ENCODE measurements at regions not wholly inside any gene's neighbourhood (a gene's known extent, or its start where the extent isn't known, plus 50 kb on each side); places are given as distances from the start of the nearest gene placed in this dataset.
"Not testable (repeated sequence)": the region's sequence is repeated elsewhere in the genome, so short reads cannot be mapped to it uniquely, and the experiment has no call there.

- H3K4me3 ChIP-seq (ENCODE audit: low read length): no peak overlapping the region
- no peaks in the 10 kb centered on the region for H3K27me3 ChIP-seq (ENCODE audit: control insufficient read depth, insufficient read depth, low read length)
- H3K27ac ChIP-seq (ENCODE audit: low read length): no peak overlapping the region
- no peak for DNase-seq (ENCODE audit: low read depth, low spot score)
- no CpG with 5 or more reads among the region's 11 CpGs for WGBS (ENCODE audit: insufficient coverage, insufficient read length)
- H3K9me3 ChIP-seq (ENCODE audit: control insufficient read depth, insufficient read depth, low read length): no peaks in the 10 kb centered on the region
- H3K36me3 ChIP-seq (ENCODE audit: control insufficient read depth, insufficient read depth, low read length): no peaks in the 10 kb centered on the region
- no peaks in the 10 kb centered on the region; the same call in 1 of the 2 replicates for H3K4me1 ChIP-seq (ENCODE audit: control insufficient read depth, insufficient read depth, low read length)
Observed at GRCh38 chr2:236348279-236348678, 84.1 kb upstream of the ASB18 start.

GRCh38 chr2:236348976-236349375 is 84.8 kb upstream of the ASB18 start:
- no peak for DNase-seq (ENCODE audit: low read depth, low spot score)
- WGBS (ENCODE audit: insufficient coverage, insufficient read length): no CpG with 5 or more reads among the region's 6 CpGs
- Histone ChIP-seq H3K4me1 (ENCODE audit: control insufficient read depth, insufficient read depth, low read length) (no peaks in the 10 kb centered on the region; the same call in 1 of the 2 replicates), H3K27me3 (ENCODE audit: control insufficient read depth, insufficient read depth, low read length) (no peaks in the 10 kb centered on the region), H3K4me3 (ENCODE audit: low read length) (no peak overlapping the region), H3K27ac (ENCODE audit: low read length) (no peak overlapping the region), H3K36me3 (ENCODE audit: control insufficient read depth, insufficient read depth, low read length) (no peaks in the 10 kb centered on the region), H3K9me3 (ENCODE audit: control insufficient read depth, insufficient read depth, low read length) (no peaks in the 10 kb centered on the region)

- WGBS (ENCODE audit: insufficient coverage, insufficient read length): no CpG with 5 or more reads among the region's 10 CpGs
- no peaks in the 10 kb centered on the region for H3K9me3 ChIP-seq (ENCODE audit: control insufficient read depth, insufficient read depth, low read length)
- H3K36me3 ChIP-seq (ENCODE audit: control insufficient read depth, insufficient read depth, low read length): no peaks in the 10 kb centered on the region
- no peaks in the 10 kb centered on the region for H3K27me3 ChIP-seq (ENCODE audit: control insufficient read depth, insufficient read depth, low read length)
- H3K4me3 ChIP-seq (ENCODE audit: low read length): no peak overlapping the region
- H3K4me1 ChIP-seq (ENCODE audit: control insufficient read depth, insufficient read depth, low read length): no peaks in the 10 kb centered on the region
- no peak overlapping the region for H3K27ac ChIP-seq (ENCODE audit: low read length)
- no peak for DNase-seq (ENCODE audit: low read depth, low spot score)
Observed at GRCh38 chr2:236350426-236350825, 86.2 kb upstream of the ASB18 start.

- Histone ChIP-seq H3K36me3 (ENCODE audit: control insufficient read depth, insufficient read depth, low read length) (no peaks in the 10 kb centered on the region), H3K9me3 (ENCODE audit: control insufficient read depth, insufficient read depth, low read length) (no peaks in the 10 kb centered on the region), H3K4me3 (ENCODE audit: low read length) (no peak overlapping the region), H3K27ac (ENCODE audit: low read length) (no peak overlapping the region), H3K4me1 (ENCODE audit: control insufficient read depth, insufficient read depth, low read length) (no peaks in the 10 kb centered on the region), H3K27me3 (ENCODE audit: control insufficient read depth, insufficient read depth, low read length) (no peaks in the 10 kb centered on the region)
- DNase-seq (ENCODE audit: low read depth, low spot score): no peak
- no CpG with 5 or more reads among the region's 18 CpGs for WGBS (ENCODE audit: insufficient coverage, insufficient read length)
Observed at GRCh38 chr2:236351966-236352525, 87.8 kb upstream of the ASB18 start.

GRCh38 chr2:236352761-236353593 is 88.8 kb upstream of the ASB18 start:
- Histone ChIP-seq H3K27ac (ENCODE audit: low read length) (no peak overlapping the region), H3K4me1 (ENCODE audit: control insufficient read depth, insufficient read depth, low read length) (no peaks in the 10 kb centered on the region), H3K4me3 (ENCODE audit: low read length) (no peak overlapping the region), H3K9me3 (ENCODE audit: control insufficient read depth, insufficient read depth, low read length) (no peaks in the 10 kb centered on the region), H3K36me3 (ENCODE audit: control insufficient read depth, insufficient read depth, low read length) (no peaks in the 10 kb centered on the region), H3K27me3 (ENCODE audit: control insufficient read depth, insufficient read depth, low read length) (no peaks in the 10 kb centered on the region)
- WGBS (ENCODE audit: insufficient coverage, insufficient read length): no CpG with 5 or more reads among the region's 14 CpGs
- DNase-seq (ENCODE audit: low read depth, low spot score): no peak

- H3K4me3 ChIP-seq (ENCODE audit: low read length): no peak overlapping the region
- DNase-seq (ENCODE audit: low read depth, low spot score): no peak
- no peaks in the 10 kb centered on the region for H3K27me3 ChIP-seq (ENCODE audit: control insufficient read depth, insufficient read depth, low read length)
- WGBS (ENCODE audit: insufficient coverage, insufficient read length): no CpG with 5 or more reads among the region's 6 CpGs
- no peaks in the 10 kb centered on the region for H3K4me1 ChIP-seq (ENCODE audit: control insufficient read depth, insufficient read depth, low read length)
- H3K9me3 ChIP-seq (ENCODE audit: control insufficient read depth, insufficient read depth, low read length): no peaks in the 10 kb centered on the region
- no peaks in the 10 kb centered on the region for H3K36me3 ChIP-seq (ENCODE audit: control insufficient read depth, insufficient read depth, low read length)
- H3K27ac ChIP-seq (ENCODE audit: low read length): no peak overlapping the region
Observed at GRCh38 chr2:236353594-236353942, 89.4 kb upstream of the ASB18 start.

GRCh38 chr2:236354056-236354940 is 90.1 kb upstream of the ASB18 start:
- Histone ChIP-seq H3K36me3 (ENCODE audit: control insufficient read depth, insufficient read depth, low read length) (no peaks in the 10 kb centered on the region), H3K4me3 (ENCODE audit: low read length) (no peak overlapping the region), H3K27ac (ENCODE audit: low read length) (no peak overlapping the region), H3K4me1 (ENCODE audit: control insufficient read depth, insufficient read depth, low read length) (no peaks in the 10 kb centered on the region), H3K27me3 (ENCODE audit: control insufficient read depth, insufficient read depth, low read length) (no peaks in the 10 kb centered on the region), H3K9me3 (ENCODE audit: control insufficient read depth, insufficient read depth, low read length) (no peaks in the 10 kb centered on the region)
- 100% methylated on average over 2 of the region's 15 CpGs for WGBS (ENCODE audit: insufficient coverage, insufficient read length)
- no peak for DNase-seq (ENCODE audit: low read depth, low spot score)

- H3K27me3 ChIP-seq (ENCODE audit: control insufficient read depth, insufficient read depth, low read length): no peaks in the 10 kb centered on the region
- no peak for DNase-seq (ENCODE audit: low read depth, low spot score)
- H3K9me3 ChIP-seq (ENCODE audit: control insufficient read depth, insufficient read depth, low read length): no peaks in the 10 kb centered on the region
- no CpG with 5 or more reads among the region's 21 CpGs for WGBS (ENCODE audit: insufficient coverage, insufficient read length)
- H3K4me3 ChIP-seq (ENCODE audit: low read length): no peak overlapping the region
- H3K27ac ChIP-seq (ENCODE audit: low read length): no peak overlapping the region
- no peaks in the 10 kb centered on the region for H3K4me1 ChIP-seq (ENCODE audit: control insufficient read depth, insufficient read depth, low read length)
- H3K36me3 ChIP-seq (ENCODE audit: control insufficient read depth, insufficient read depth, low read length): no peaks in the 10 kb centered on the region
Observed at GRCh38 chr2:236354973-236355595, 90.9 kb upstream of the ASB18 start.

GRCh38 chr2:236355911-236356310 is 91.7 kb upstream of the ASB18 start:
- Histone ChIP-seq H3K36me3 (ENCODE audit: control insufficient read depth, insufficient read depth, low read length) (no peaks in the 10 kb centered on the region), H3K4me1 (ENCODE audit: control insufficient read depth, insufficient read depth, low read length) (no peaks in the 10 kb centered on the region), H3K27ac (ENCODE audit: low read length) (no peak overlapping the region), H3K4me3 (ENCODE audit: low read length) (no peak overlapping the region; the same call in 1 of the 2 replicates), H3K9me3 (ENCODE audit: control insufficient read depth, insufficient read depth, low read length) (no peaks in the 10 kb centered on the region), H3K27me3 (ENCODE audit: control insufficient read depth, insufficient read depth, low read length) (no peaks in the 10 kb centered on the region)
- WGBS (ENCODE audit: insufficient coverage, insufficient read length): no CpG with 5 or more reads among the region's 9 CpGs
- DNase-seq (ENCODE audit: low read depth, low spot score): no peak

- H3K27ac ChIP-seq (ENCODE audit: low read length); H3K36me3 ChIP-seq (ENCODE audit: control insufficient read depth, insufficient read depth, low read length); DNase-seq (ENCODE audit: low read depth, low spot score); H3K27me3 ChIP-seq (ENCODE audit: control insufficient read depth, insufficient read depth, low read length); H3K4me1 ChIP-seq (ENCODE audit: control insufficient read depth, insufficient read depth, low read length); H3K9me3 ChIP-seq (ENCODE audit: control insufficient read depth, insufficient read depth, low read length); H3K4me3 ChIP-seq (ENCODE audit: low read length): not testable (repeated sequence)
- no CpG with 5 or more reads among the region's 11 CpGs for WGBS (ENCODE audit: insufficient coverage, insufficient read length)
Observed at GRCh38 chr2:236356321-236356720, 92.1 kb upstream of the ASB18 start.
